Midbrain (tissue), 1 donor: ENCODE measurements at regions not wholly inside any gene's neighbourhood (a gene's known extent, or its start where the extent isn't known, plus 50 kb on each side); places are given as distances from the start of the nearest gene placed in this dataset.
"Not testable (repeated sequence)": the region's sequence is repeated elsewhere in the genome, so short reads cannot be mapped to it uniquely, and the experiment has no call there.

Experiments
- DNase-seq: peaks from one replicate; lab custom pipeline; 2025; lab: John Stamatoyannopoulos, UW

- DNase-seq, result no peak
Measured at GRCh38 chr6:99668036-99668705, 61.5 kb downstream of the PRDM13 start.

DNA sequence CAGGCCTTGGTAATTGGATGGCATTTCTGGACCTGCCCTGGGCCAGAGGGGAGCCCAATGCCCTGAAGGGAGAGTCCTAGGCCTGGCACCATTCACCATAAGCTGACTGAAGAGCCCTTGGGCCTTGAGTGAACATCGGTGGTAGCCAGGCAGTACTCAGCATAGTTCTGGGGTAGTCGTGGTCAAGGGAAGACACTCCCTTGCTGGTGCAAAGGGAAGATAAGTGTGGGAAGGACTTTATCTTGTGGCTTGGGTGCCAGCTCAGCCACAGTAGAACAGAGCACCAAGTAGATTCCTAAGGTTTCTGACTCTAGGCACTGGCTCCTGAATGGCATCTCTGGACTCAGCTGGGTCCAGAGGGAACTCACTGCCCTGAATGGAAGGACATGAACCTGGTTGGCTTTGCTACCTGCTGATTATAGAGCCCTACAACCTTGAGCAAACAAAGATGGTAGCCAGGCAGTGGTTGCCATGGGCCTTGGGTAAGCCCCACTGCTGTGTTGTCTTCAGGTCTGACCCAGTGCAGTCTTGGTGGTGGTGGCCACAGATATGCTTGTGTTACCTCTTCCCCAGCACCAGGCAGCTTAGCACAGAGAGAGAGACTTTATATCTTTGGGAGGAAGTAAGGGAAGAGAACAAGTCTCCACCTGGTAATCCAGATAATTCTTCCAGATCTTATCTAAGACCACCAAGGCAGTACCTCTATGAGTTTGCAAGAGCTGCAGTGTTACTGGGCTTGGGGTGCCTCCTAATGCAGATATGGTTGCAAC, 83.5 kb downstream of the PRDM13 start:
- DNase-seq, result no peak

- not testable (repeated sequence) for DNase-seq
Measured at GRCh38 chr6:99702287-99702686, 95.7 kb downstream of the PRDM13 start.

- no peak for DNase-seq
Measured at GRCh38 chr6:99709062-99709461, 102.4 kb downstream of the PRDM13 start.

DNA sequence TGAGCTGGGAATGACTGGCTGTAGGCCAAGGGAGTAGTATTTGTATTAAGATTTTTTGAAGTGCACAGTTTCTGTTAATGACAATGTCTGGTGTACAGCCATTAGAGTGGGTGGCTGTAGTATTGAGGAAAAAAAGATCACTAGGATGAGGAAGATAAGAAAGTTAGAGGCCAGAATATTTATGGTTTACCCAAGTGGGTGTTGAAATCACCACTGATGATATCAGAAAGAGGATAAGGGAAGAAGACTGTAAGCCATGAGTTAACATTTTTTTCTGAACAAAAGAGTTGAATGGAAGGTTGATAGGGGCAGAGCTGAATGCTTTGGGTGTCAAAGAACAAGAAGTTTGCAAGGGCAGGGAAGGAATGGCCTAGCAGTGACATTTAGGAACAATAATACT, 104.7 kb downstream of the PRDM13 start:
- no peak for DNase-seq

DNA sequence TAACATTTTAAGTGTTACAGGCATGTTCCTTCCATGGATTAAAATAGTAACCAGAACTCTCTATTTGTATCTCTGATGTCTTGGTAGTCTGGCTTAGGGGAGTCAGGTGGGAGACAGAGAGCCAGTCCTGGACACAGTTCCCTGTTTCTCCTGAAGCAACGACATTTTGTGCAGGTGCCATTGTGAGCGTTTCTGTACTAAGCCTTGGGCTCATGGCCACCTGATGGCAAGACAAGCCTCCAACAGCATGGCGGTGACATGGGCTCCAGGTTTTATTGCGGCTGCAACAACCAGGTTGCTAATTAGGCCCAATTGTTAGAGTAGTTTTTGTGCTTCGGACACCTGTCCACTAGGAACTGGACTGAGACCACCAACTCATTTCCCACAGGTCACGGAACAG, 105.3 kb downstream of the PRDM13 start:
- no peak for DNase-seq

DNA sequence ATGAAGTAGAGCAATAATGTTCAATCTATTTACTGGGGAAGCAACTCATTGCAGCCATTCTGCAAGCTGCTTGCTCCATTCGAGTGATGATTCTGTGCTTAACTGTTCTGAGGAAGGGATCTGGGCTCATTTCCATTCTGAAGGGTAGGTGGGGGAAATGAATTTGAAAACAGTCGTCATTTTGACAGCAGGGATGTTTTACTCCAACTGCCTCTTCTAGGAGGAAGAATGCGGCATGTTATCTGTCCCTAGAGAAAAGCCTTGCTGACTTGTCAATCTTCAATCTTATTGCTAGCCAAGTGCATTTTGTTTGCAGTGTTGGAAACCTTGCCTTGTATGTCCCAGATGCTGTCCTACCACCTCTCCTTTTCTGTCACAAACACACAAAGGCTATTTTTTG, 105.9 kb downstream of the PRDM13 start:
- DNase-seq, result no peak

GRCh38 chr6:99722043-99722442, 115.4 kb downstream of the PRDM13 start:
- DNase-seq, result not testable (repeated sequence)

- DNase-seq, result not testable (repeated sequence)
Measured at GRCh38 chr6:99730237-99730636, 123.6 kb downstream of the PRDM13 start.

- no peak for DNase-seq
Measured at GRCh38 chr6:99736302-99736701, 129.7 kb downstream of the PRDM13 start.

GRCh38 chr6:99739526-99739925, 132.9 kb downstream of the PRDM13 start:
- DNase-seq, result no peak

- DNase-seq, result no peak
Measured at GRCh38 chr6:99741092-99741491, 134.5 kb downstream of the PRDM13 start.

GRCh38 chr6:99743647-99744046, 137.0 kb downstream of the PRDM13 start:
- no peak for DNase-seq

- no peak for DNase-seq
Measured at GRCh38 chr6:99745651-99746050, 139.0 kb downstream of the PRDM13 start.

DNA sequence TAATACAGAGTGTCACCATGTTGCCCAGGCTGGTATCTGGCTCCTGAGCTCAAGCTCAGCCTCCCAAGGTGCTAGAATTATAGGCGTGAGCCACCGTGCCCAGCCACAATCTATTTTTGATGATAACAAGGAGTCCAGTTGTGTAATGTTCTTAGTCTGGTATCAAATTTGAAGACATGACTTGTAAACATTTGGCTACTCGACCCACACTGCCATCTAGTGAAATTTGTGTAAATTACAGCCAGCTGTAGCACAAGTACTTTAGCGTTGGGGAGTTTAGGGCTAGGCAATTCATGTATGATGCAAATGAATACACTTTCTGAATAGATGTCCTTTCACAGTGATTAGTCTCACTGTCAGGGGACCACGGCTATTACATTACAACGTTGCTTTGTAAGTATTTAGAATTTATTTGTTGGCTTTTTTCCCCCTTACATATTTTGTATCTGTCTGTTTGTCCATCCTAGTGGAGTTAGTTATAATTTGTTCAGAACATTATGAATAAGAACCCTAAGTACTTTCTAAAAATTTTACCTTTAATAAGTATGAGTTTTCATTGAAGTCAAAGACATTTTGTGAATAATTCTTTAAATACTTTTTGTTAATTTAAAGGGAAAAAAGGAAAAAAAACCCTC, 139.7 kb downstream of the PRDM13 start:
- DNase-seq, result peak; percentile 78

DNA sequence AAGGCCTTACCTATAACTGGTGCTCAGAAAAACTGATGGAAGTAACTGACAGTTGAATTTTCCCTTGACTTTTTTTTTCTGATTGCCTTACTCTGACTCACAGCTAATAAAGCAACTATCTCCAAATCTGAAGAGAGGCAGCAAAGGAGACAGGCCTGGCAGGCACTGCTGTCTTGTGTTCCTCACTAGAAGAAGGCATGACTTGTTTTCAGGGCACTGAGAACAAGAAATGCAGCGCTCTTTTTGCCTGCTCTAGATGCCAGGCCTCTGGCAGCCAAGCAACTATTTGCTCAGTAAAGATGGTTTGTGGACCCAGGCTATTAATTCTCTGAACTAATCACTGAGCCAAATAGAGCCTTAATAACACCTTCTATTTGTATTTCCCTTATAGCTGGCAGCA, 155.1 kb downstream of the PRDM13 start:
- no peak for DNase-seq

DNA sequence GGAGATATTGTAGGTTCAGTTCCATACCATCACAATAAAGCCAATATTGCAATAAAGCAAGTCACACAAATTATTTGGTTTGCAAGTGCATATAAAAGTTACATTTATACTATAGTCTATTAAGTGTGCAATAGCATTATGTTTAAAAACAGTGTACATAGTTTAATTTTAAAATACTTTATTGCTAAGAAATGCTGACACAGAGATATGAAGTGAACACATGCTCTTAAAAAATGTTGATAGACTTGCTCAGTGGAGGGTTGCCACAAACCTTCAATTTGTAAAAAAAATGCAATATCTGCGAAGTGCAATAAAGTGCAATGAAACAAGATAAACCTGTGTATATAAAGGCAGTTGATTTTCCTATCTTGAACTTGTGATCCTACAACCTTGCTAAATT, 161.5 kb downstream of the PRDM13 start:
- DNase-seq, result no peak

- DNase-seq, result no peak
Measured at GRCh38 chr6:99779631-99780555, 173.3 kb downstream of the PRDM13 start.

DNA sequence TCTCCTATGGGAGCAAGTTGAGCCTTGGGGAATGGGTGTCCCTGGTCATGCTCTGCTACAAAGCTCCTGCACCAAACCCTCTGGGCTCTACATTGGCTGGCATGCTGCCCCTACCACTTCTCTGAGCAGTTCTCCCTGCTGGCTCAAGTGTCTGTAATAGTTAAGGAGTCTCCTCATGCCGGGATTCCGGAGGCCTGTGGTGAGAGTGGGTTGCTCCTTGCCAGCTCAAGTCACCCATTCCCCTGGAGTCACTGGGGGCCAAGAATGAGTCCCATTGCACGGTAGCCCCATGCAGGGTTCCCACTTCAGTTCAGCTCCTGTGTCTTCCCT, 173.9 kb downstream of the PRDM13 start:
- DNase-seq, result no peak

DNA sequence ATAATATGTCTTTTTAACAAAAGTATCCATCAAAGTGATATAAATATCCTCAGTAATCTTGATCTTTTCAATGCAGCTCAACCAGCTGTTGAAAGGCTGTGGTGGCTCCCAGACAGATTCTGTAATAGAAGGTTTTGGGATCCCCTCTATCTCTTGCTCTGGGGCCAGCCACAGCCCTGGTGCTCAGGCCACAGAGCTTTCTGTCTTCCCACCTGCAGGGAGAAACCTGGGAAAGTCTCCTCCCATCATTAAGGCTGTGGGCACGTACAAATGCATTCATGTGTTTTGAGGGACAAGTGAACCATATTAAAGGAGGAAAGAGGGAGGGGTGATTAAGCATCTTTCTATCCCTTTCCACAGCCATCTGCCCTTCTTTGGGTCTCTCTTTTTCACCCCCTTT, 183.1 kb downstream of the PRDM13 start:
- no peak for DNase-seq

- no peak for DNase-seq
Measured at GRCh38 chr6:99790679-99791078, 184.0 kb downstream of the PRDM13 start.

DNA sequence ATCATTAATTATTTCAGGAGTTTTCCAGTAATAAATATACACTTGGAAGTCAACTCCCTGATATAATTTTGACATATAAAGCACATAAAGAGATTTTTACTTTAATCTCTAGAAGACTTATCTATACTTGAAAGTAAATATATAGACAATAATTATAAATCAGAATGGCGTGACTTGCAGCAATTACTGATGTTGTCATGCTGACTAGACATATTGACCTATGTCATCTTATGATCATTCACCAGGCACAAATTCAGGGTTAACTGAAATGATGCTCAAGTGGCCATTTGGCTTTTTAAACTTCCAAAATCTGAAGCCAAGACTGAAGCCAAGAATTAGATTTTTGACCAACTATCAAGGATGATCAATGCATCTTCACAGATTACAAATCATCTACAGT, 192.2 kb downstream of the MCHR2 start:
- DNase-seq, result no peak
